ENCODE measurements at regions not wholly inside any gene's neighbourhood (a gene's known extent, or its start where the extent isn't known, plus 50 kb on each side); places are given as distances from the start of the nearest gene placed in this dataset.

DNA sequence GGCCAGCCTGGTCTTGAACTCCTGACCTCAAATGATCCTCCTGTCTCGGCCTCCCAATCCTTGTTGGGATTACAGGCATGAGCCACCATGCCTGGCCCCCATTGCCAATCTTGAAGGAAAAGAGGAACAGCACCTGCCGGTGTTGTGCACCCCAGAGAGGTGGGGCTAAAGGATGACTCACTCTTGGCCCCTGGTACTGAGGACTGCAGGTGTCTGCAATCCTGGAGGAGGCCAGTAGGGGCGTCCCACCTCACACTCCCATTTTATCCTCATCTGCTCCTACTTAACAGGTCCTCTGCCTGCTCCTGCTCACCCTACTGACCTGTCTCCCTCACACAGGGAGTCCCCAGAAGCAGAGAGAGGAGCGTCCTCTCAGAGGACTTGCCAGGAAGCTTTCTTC lies 390.4 kb downstream of the ARHGEF28 start:
- TF ChIP-seq POLR2A (IDR thresholded peaks at IDR 0.05), result no peak
- TF ChIP-seq, protein P1, sequence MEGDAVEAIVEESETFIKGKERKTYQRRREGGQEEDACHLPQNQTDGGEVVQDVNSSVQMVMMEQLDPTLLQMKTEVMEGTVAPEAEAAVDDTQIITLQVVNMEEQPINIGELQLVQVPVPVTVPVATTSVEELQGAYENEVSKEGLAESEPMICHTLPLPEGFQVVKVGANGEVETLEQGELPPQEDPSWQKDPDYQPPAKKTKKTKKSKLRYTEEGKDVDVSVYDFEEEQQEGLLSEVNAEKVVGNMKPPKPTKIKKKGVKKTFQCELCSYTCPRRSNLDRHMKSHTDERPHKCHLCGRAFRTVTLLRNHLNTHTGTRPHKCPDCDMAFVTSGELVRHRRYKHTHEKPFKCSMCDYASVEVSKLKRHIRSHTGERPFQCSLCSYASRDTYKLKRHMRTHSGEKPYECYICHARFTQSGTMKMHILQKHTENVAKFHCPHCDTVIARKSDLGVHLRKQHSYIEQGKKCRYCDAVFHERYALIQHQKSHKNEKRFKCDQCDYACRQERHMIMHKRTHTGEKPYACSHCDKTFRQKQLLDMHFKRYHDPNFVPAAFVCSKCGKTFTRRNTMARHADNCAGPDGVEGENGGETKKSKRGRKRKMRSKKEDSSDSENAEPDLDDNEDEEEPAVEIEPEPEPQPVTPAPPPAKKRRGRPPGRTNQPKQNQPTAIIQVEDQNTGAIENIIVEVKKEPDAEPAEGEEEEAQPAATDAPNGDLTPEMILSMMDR (IDR thresholded peaks at IDR 0.05), result no peak

Measured in uterus (tissue), 2 donors.